ENCODE measurements at regions not wholly inside any gene's neighbourhood (a gene's known extent, or its start where the extent isn't known, plus 50 kb on each side); places are given as distances from the start of the nearest gene placed in this dataset.

DNA sequence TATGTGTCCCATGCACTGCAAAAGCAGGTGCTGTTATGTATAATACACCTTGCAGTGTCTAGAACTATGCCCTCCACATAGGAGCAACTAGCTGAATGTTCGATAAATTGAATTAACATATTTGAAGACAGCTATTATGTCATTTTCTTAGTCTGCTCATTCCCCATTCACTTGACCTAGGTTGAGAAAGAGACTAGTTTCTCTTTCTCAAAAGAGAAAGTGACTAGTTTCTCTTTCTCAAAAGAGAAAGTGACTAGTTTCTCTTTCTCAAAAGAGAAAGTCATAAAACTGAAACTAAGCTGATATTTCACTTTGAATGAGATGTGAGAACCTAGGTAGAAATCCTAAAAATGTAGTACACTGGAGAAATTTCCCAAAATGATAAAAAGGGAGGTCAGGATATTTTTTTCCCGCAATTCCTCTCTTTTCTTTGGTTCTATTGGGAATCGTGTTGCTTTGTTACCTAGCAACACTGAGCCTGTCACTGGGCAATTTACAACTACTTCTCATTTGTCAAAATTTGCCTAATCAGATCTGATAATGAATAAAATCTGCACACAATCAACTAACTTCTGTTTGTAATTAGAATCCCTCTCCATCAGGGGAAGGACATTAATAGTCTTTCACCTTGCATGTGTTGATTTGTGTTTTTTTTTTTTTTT lies 132.0 kb upstream of the GRIA1 start:
- TF ChIP-seq POLR2A (IDR thresholded peaks at IDR 0.05) (no peak), CTCF (IDR thresholded peaks at IDR 0.05) (no peak), POLR2AphosphoS5 (IDR thresholded peaks at IDR 0.05) (no peak)
